ENCODE measurements at regions not wholly inside any gene's neighbourhood (a gene's known extent, or its start where the extent isn't known, plus 50 kb on each side); places are given as distances from the start of the nearest gene placed in this dataset.
"Not testable (repeated sequence)": the region's sequence is repeated elsewhere in the genome, so short reads cannot be mapped to it uniquely, and the experiment has no call there.

- in situ Hi-C loops (cut with MboI; ENCODE audit: low sequenced_read_pairs) = no loop called here
- no peaks in the 10 kb centered on the region for H3K36me3 ChIP-seq (replicated peaks)
- no peak for DNase-seq (ENCODE audit: low spot score in 2 of 2)
- no peaks in the 10 kb centered on the region for H3K4me1 ChIP-seq
- H3K9me3 ChIP-seq = no peaks in the 10 kb centered on the region
- H3K4me3 ChIP-seq = no peak overlapping the region
- no peaks in the 10 kb centered on the region for H3K27me3 ChIP-seq (ENCODE audit: low read depth)
Measured at GRCh38 chr2:15693926-15694588, 102.4 kb downstream of the DDX1 start.

- Histone ChIP-seq H3K4me1 (no peaks in the 10 kb centered on the region), H3K27me3 (ENCODE audit: low read depth) (no peaks in the 10 kb centered on the region), H3K4me3 (no peak overlapping the region), H3K9me3 (no peaks in the 10 kb centered on the region), H3K36me3 (replicated peaks) (no peaks in the 10 kb centered on the region)
- in situ Hi-C loops (cut with MboI; ENCODE audit: low sequenced_read_pairs) = no loop called here
- DNase-seq (ENCODE audit: low spot score in 2 of 2) = no peak
Measured at GRCh38 chr2:15694589-15694986, 102.9 kb downstream of the DDX1 start.

GRCh38 chr2:15695582-15696330, 104.1 kb downstream of the DDX1 start:
- Histone ChIP-seq H3K9me3 (no peaks in the 10 kb centered on the region), H3K27me3 (ENCODE audit: low read depth) (no peaks in the 10 kb centered on the region), H3K4me1 (no peaks in the 10 kb centered on the region), H3K4me3 (no peak overlapping the region), H3K36me3 (replicated peaks) (no peaks in the 10 kb centered on the region)
- in situ Hi-C loops (cut with MboI; ENCODE audit: low sequenced_read_pairs) = no loop called here
- DNase-seq (ENCODE audit: low spot score in 2 of 2) = no peak

GRCh38 chr2:15696606-15697170, 105.0 kb downstream of the DDX1 start:
- in situ Hi-C loops (cut with MboI; ENCODE audit: low sequenced_read_pairs) = not testable (repeated sequence)

GRCh38 chr2:15700131-15700530, 108.5 kb downstream of the DDX1 start:
- DNase-seq (ENCODE audit: low spot score in 2 of 2) = no peak
- Histone ChIP-seq H3K36me3 (replicated peaks) (no peaks in the 10 kb centered on the region), H3K4me1 (no peaks in the 10 kb centered on the region), H3K4me3 (no peak overlapping the region), H3K9me3 (no peaks in the 10 kb centered on the region), H3K27me3 (ENCODE audit: low read depth) (no peaks in the 10 kb centered on the region)
- in situ Hi-C loops (cut with MboI; ENCODE audit: low sequenced_read_pairs) = no loop called here

More at GRCh38 chr2:15696606-15697170, 105.0 kb downstream of the DDX1 start:
- not testable (repeated sequence) for H3K36me3 ChIP-seq (replicated peaks); DNase-seq (ENCODE audit: low spot score in 2 of 2); H3K4me1 ChIP-seq; H3K9me3 ChIP-seq; H3K27me3 ChIP-seq (ENCODE audit: low read depth); H3K4me3 ChIP-seq

GRCh38 chr2:15700599-15701340, 109.1 kb downstream of the DDX1 start:
- in situ Hi-C loops (cut with MboI; ENCODE audit: low sequenced_read_pairs) = no loop called here
- no peak for DNase-seq (ENCODE audit: low spot score in 2 of 2)
- H3K36me3 ChIP-seq (replicated peaks) = no peaks in the 10 kb centered on the region
- no peaks in the 10 kb centered on the region for H3K27me3 ChIP-seq (ENCODE audit: low read depth)
- H3K9me3 ChIP-seq = no peaks in the 10 kb centered on the region
- no peak overlapping the region for H3K4me3 ChIP-seq
- no peaks in the 10 kb centered on the region for H3K4me1 ChIP-seq

- Histone ChIP-seq H3K9me3 (no peaks in the 10 kb centered on the region), H3K4me3 (no peak overlapping the region), H3K4me1 (no peaks in the 10 kb centered on the region), H3K36me3 (replicated peaks) (no peaks in the 10 kb centered on the region), H3K27me3 (ENCODE audit: low read depth) (no peaks in the 10 kb centered on the region)
- DNase-seq (ENCODE audit: low spot score in 2 of 2) = no peak
- in situ Hi-C loops (cut with MboI; ENCODE audit: low sequenced_read_pairs) = no loop called here
Measured at GRCh38 chr2:15701341-15701907, 109.8 kb downstream of the DDX1 start.

GRCh38 chr2:15701991-15702390, 110.3 kb downstream of the DDX1 start:
- Histone ChIP-seq H3K4me1 (no peaks in the 10 kb centered on the region), H3K9me3 (no peaks in the 10 kb centered on the region), H3K36me3 (replicated peaks) (no peaks in the 10 kb centered on the region), H3K4me3 (no peak overlapping the region), H3K27me3 (ENCODE audit: low read depth) (no peaks in the 10 kb centered on the region)
- in situ Hi-C loops (cut with MboI; ENCODE audit: low sequenced_read_pairs) = no loop called here
- no peak for DNase-seq (ENCODE audit: low spot score in 2 of 2)

GRCh38 chr2:15702452-15702851, 110.8 kb downstream of the DDX1 start:
- Histone ChIP-seq H3K4me1 (no peaks in the 10 kb centered on the region), H3K36me3 (replicated peaks) (no peaks in the 10 kb centered on the region), H3K4me3 (no peak overlapping the region), H3K27me3 (ENCODE audit: low read depth) (no peaks in the 10 kb centered on the region), H3K9me3 (no peaks in the 10 kb centered on the region)
- in situ Hi-C loops (cut with MboI; ENCODE audit: low sequenced_read_pairs) = no loop called here
- DNase-seq (ENCODE audit: low spot score in 2 of 2) = no peak

GRCh38 chr2:15703365-15703869, 111.7 kb downstream of the DDX1 start:
- no peaks in the 10 kb centered on the region for H3K9me3 ChIP-seq
- in situ Hi-C loops (cut with MboI; ENCODE audit: low sequenced_read_pairs) = no loop called here
- H3K4me3 ChIP-seq = no peak overlapping the region
- no peaks in the 10 kb centered on the region for H3K27me3 ChIP-seq (ENCODE audit: low read depth)
- H3K36me3 ChIP-seq (replicated peaks) = no peaks in the 10 kb centered on the region
- no peak for DNase-seq (ENCODE audit: low spot score in 2 of 2)
- H3K4me1 ChIP-seq = no peaks in the 10 kb centered on the region

GRCh38 chr2:15704086-15704787, 112.6 kb downstream of the DDX1 start:
- no peak for DNase-seq (ENCODE audit: low spot score in 2 of 2)
- H3K9me3 ChIP-seq = no peaks in the 10 kb centered on the region
- no peaks in the 10 kb centered on the region for H3K27me3 ChIP-seq (ENCODE audit: low read depth)
- no peak overlapping the region for H3K4me3 ChIP-seq
- no peaks in the 10 kb centered on the region for H3K4me1 ChIP-seq
- in situ Hi-C loops (cut with MboI; ENCODE audit: low sequenced_read_pairs) = no loop called here
- H3K36me3 ChIP-seq (replicated peaks) = no peaks in the 10 kb centered on the region

GRCh38 chr2:15704788-15705115, 113.1 kb downstream of the DDX1 start:
- in situ Hi-C loops (cut with MboI; ENCODE audit: low sequenced_read_pairs) = no loop called here
- no peaks in the 10 kb centered on the region for H3K36me3 ChIP-seq (replicated peaks)
- H3K9me3 ChIP-seq = no peaks in the 10 kb centered on the region
- no peaks in the 10 kb centered on the region for H3K27me3 ChIP-seq (ENCODE audit: low read depth)
- no peak for DNase-seq (ENCODE audit: low spot score in 2 of 2)
- no peak overlapping the region for H3K4me3 ChIP-seq
- no peaks in the 10 kb centered on the region for H3K4me1 ChIP-seq

GRCh38 chr2:15705310-15705709, 113.6 kb downstream of the DDX1 start:
- Histone ChIP-seq H3K9me3 (no peaks in the 10 kb centered on the region), H3K4me1 (no peaks in the 10 kb centered on the region), H3K36me3 (replicated peaks) (no peaks in the 10 kb centered on the region), H3K27me3 (ENCODE audit: low read depth) (no peaks in the 10 kb centered on the region), H3K4me3 (no peak overlapping the region)
- DNase-seq (ENCODE audit: low spot score in 2 of 2) = no peak
- in situ Hi-C loops (cut with MboI; ENCODE audit: low sequenced_read_pairs) = no loop called here
